Retinal pigment epithelial cell (primary cell): ENCODE measurements at regions not wholly inside any gene's neighbourhood (a gene's known extent, or its start where the extent isn't known, plus 50 kb on each side); places are given as distances from the start of the nearest gene placed in this dataset.

Source experiments
- DNase-seq: peaks from one replicate; pipeline ENCODE4 v3.0.0-alpha.2; 2010; ENCODE audit warnings: low read depth
- H3K4me3 ChIP-seq: 2 replicates; pipeline ENCODE4 v1.5.1; 2011; ENCODE audit warnings: mild to moderate bottlenecking, low read length, control low read depth, moderate library complexity
- TF ChIP-seq, protein P1 (sequence below): conservative IDR thresholded peaks from 2 replicates; pipeline ENCODE4 v1.5.1; 2011; ENCODE audit warnings: low read depth, low read length, control low read depth, inconsistent platforms

GRCh38 chr16:77551357-77551756 lies 116.5 kb upstream of the ADAMTS18 start:
- no peak overlapping the region for H3K4me3 ChIP-seq
- TF ChIP-seq, protein P1, sequence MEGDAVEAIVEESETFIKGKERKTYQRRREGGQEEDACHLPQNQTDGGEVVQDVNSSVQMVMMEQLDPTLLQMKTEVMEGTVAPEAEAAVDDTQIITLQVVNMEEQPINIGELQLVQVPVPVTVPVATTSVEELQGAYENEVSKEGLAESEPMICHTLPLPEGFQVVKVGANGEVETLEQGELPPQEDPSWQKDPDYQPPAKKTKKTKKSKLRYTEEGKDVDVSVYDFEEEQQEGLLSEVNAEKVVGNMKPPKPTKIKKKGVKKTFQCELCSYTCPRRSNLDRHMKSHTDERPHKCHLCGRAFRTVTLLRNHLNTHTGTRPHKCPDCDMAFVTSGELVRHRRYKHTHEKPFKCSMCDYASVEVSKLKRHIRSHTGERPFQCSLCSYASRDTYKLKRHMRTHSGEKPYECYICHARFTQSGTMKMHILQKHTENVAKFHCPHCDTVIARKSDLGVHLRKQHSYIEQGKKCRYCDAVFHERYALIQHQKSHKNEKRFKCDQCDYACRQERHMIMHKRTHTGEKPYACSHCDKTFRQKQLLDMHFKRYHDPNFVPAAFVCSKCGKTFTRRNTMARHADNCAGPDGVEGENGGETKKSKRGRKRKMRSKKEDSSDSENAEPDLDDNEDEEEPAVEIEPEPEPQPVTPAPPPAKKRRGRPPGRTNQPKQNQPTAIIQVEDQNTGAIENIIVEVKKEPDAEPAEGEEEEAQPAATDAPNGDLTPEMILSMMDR, result no peak
- DNase-seq, result no peak

- TF ChIP-seq, protein P1, result no peak
- DNase-seq, result no peak
- no peak overlapping the region for H3K4me3 ChIP-seq
Measured at GRCh38 chr16:77553130-77553529, 118.3 kb upstream of the ADAMTS18 start.

- H3K4me3 ChIP-seq, result peak overlapping the region; percentile 40
- DNase-seq, result no peak
- TF ChIP-seq, protein P1, result no peak
Measured at GRCh38 chr16:77555126-77555525, 120.3 kb upstream of the ADAMTS18 start.

- peak overlapping the region; percentile 40 for H3K4me3 ChIP-seq
- DNase-seq, result peak; percentile 77
- TF ChIP-seq, protein P1, result no peak
Measured at GRCh38 chr16:77555791-77556190, 121.0 kb upstream of the ADAMTS18 start.

- TF ChIP-seq, protein P1, result no peak
- DNase-seq, result no peak
- H3K4me3 ChIP-seq, result peak overlapping the region; percentile 40
Measured at GRCh38 chr16:77556201-77556873, 121.5 kb upstream of the ADAMTS18 start.

- TF ChIP-seq, protein P1, result no peak
- DNase-seq, result no peak
- H3K4me3 ChIP-seq, result no peak overlapping the region
Measured at GRCh38 chr16:77557385-77557784, 122.6 kb upstream of the ADAMTS18 start.

DNA sequence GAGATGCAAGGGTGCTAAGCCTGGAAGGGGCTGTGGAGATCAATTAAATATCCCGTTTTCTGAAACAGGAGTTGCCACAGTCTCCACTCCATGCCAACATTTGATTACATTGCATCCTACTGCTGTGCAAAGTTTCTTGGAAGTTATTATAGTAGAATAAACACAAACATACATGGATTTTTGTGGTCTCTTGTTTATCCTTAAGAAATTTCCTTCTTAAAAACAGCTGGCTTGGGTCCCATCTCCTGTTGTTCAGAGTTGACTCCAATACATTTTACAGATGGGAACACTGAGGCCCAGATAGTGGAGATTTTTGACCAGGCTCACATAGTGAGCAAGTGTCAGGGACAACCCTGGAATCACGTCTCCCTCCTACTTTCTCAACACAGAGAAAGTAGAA lies 124.0 kb upstream of the ADAMTS18 start:
- no peak overlapping the region for H3K4me3 ChIP-seq
- no peak for DNase-seq
- TF ChIP-seq, protein P1, result no peak
